Spleen (tissue), 7 donors: ENCODE measurements at regions not wholly inside any gene's neighbourhood (a gene's known extent, or its start where the extent isn't known, plus 50 kb on each side); places are given as distances from the start of the nearest gene placed in this dataset.

Source experiments
- CTCF ChIP-seq, 11 experiments: fragments of 200-600 bp in 7 of 11; fragments of 450-650 bp in 4 of 11; sonication (generic) in 4 of 11; IDR thresholded peaks in 8 of 11; conservative IDR thresholded peaks in 3 of 11; 1 replicate in 7 of 11; 2 replicates in 4 of 11; pipeline versions ENCODE4 v1.4.0 to v1.8.0; 2016 to 2021; ENCODE audit warnings: antibody characterized with exemption in 11 of 11, inconsistent platforms in 4 of 11, mild to moderate bottlenecking in 1 of 11
- POLR2A ChIP-seq, 3 donors: fragments of 450-650 bp; IDR thresholded peaks; one replicate each; pipeline ENCODE4 v1.5.1; 2017; ENCODE audit warnings: antibody characterized with exemption in 3 of 3, mild to moderate bottlenecking in 1 of 3
- POLR2AphosphoS5 ChIP-seq, 3 donors: sonication (generic); formaldehyde crosslinking; IDR thresholded peaks; one replicate each; pipeline ENCODE4 v1.5.1; 2017; ENCODE audit warnings: antibody characterized with exemption in 3 of 3
- donor health status: DM: no; HTN: no; CAD: no; lungs with moderate emphysema.
- donor health status: DM: no; HTN: no; CAD: no.
- donor health status: DM: no; HTN: no; CAD: no.

- TF ChIP-seq CTCF (IDR thresholded peaks at IDR 0.05 in 8 of 11, conservative IDR thresholded peaks at IDR 0.05 in 3 of 11), result no peak
- TF ChIP-seq POLR2A (IDR thresholded peaks at IDR 0.05), result no peak
- TF ChIP-seq POLR2AphosphoS5 (IDR thresholded peaks at IDR 0.05), result no peak
Measured at GRCh38 chr12:92288561-92288960, 142.9 kb upstream of the BTG1 start.
